GM12872 (cell line): ENCODE measurements at regions not wholly inside any gene's neighbourhood (a gene's known extent, or its start where the extent isn't known, plus 50 kb on each side); places are given as distances from the start of the nearest gene placed in this dataset.

Source experiments
- TF ChIP-seq, protein P1 (sequence below): IDR thresholded peaks from 3 replicates; pipeline ENCODE4 v1.5.1; 2011; ENCODE audit warnings: low read depth, mild to moderate bottlenecking, low read length, moderate library complexity; ENCODE audit not compliant: insufficient read depth

DNA sequence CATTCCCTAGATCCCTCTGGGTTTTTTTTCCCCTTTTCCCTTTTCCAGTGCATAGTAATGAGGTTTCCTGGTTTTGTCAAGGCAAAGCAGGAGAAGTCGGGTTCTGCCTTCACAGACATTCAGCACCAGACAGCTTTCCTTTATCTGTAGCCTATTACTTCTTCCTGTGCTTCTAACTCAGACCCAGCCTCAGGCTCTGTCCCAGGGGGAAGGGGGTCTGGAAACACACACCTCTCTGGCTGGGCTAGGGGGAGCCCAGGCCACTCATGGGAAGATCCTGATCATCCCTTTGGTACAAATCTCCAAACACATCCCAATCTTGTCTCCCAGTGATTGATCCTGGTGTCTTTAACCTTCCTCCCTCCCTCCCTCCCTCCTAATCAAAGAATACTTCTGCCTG lies 656.4 kb downstream of the LMO4 start:
- TF ChIP-seq, protein P1, sequence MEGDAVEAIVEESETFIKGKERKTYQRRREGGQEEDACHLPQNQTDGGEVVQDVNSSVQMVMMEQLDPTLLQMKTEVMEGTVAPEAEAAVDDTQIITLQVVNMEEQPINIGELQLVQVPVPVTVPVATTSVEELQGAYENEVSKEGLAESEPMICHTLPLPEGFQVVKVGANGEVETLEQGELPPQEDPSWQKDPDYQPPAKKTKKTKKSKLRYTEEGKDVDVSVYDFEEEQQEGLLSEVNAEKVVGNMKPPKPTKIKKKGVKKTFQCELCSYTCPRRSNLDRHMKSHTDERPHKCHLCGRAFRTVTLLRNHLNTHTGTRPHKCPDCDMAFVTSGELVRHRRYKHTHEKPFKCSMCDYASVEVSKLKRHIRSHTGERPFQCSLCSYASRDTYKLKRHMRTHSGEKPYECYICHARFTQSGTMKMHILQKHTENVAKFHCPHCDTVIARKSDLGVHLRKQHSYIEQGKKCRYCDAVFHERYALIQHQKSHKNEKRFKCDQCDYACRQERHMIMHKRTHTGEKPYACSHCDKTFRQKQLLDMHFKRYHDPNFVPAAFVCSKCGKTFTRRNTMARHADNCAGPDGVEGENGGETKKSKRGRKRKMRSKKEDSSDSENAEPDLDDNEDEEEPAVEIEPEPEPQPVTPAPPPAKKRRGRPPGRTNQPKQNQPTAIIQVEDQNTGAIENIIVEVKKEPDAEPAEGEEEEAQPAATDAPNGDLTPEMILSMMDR: no peak

DNA sequence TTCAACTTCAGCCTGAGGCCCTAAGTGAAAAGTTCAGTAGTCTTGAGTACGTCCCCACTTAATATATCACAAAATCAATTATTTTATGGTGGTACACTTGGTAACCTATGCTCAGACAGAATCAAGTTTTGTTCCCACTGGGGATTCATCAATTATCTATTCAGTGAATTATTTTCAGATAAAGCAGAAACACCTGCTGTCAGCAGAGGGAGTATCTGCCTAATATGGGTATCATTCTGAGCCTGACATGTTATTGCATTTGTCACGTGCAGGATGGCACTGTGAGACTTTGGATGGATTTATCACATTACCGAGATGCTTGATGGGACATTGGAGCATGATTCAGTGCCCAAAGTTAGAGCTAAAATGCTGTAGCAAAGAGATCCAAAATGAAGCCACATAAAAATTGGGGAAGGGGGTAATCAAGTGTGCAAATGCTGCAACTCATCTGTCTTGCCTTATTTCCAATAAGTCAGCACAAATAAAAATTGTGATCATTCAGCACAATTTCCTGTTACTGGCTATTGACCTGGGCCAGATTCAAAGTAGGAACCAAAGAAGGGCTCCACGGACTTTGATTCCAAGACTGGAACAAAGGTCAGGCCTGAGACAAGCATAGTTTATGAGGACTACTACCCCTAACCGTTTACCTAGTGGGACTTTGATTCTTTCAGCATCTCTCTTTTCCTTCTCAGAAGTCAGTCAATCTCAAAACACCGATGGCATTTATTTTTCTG lies 657.6 kb downstream of the LMO4 start:
- TF ChIP-seq, protein P1: no peak

DNA sequence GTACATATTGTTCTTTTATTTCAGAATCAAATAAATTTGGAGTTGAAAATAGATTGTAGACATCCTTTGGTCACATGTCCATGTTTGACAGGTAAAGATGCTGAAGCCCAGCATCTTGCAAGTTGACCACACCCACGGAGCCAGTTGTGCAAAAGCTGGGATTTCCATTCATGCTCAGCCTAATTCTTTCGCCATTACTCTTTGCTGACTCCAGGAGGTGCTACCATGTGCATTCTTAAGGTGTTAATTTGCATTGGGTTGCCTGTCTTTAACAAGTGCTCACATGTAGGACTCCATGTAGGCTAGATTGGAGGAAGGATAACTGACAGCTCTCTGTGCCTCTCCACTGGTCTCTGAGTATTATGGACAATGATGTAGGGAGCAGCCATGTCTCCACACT lies 660.7 kb downstream of the LMO4 start:
- TF ChIP-seq, protein P1: no peak

DNA sequence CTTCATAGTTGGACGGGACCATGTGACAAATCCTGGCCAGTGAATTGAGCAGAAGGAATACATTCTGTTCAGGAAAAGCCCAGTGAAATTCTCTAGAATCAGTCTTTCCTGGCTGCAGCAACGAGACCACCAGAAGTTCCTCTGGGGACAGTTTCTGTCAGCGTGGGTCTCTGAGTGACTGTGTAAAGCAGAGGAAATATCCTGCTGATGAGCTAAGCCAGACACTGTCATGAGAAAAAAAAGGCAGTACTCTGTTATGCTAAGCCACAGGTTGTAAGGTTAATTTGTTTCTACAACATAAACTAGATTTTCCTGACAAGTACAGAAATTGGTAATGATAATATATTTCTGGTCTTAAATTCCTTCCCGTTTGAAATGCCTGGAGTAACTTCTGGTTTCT lies 664.4 kb downstream of the LMO4 start:
- TF ChIP-seq, protein P1: no peak

DNA sequence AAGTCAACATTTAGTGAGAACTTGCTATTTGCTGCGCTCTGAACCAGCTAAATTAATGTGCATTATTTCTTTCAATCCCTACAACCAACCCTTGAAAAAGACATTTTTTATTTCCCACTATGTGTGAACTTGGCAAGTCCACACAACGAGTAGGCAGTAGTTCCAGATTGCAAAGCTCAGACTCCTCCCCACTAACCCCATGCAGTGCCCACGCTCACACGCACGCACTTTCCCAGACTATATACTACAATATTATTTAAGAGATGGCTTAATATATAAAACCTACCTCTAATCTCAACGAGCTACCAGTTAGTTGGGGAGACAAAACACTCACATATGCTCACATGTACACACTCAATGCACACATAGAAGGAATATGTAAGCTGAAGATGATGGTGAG lies 671.2 kb downstream of the LMO4 start:
- TF ChIP-seq, protein P1: no peak

DNA sequence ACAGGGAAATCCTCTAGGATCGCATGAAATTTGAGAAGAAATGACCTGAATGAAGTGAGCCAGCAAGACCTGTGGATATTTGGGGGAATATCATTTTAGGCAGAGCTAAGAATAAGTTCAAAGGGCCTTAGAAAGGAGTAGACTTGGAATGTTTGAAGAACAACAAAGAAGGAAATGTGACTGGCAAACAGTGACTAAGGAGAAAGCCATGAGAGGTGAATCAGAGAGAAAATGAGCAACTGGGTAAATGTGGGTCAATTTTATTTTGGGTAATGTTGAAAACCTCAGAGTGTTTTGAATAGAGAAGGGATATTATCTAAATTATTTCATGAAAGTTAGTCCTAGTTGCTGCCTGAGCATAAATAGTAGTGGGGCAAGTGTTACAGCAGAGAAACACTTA lies 672.8 kb downstream of the LMO4 start:
- TF ChIP-seq, protein P1: no peak

DNA sequence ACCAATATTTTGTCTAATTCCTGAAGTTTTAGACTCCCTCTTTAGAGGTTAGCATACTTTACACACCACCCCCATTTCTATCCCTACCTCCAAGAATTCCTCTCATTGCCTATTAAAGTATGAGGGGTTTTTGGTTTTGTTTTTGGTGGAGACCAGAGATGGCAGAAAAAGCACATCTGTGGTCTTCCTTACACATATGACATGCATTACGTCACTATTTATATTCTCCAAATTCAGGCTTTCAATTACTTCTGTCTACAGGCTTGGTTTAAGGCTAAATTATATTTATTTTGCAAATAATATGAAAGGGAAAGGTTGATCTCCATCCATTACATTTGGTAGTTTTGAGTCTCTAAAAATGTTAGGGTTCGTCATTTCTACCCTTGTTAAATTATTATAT lies 674.6 kb downstream of the LMO4 start:
- TF ChIP-seq, protein P1: no peak
